Posterior vena cava (tissue), 2 donors: ENCODE measurements at regions not wholly inside any gene's neighbourhood (a gene's known extent, or its start where the extent isn't known, plus 50 kb on each side); places are given as distances from the start of the nearest gene placed in this dataset.
A peak's percentile ranks its signal among the peaks of the same experiment; 100 is the strongest.
"Not testable (repeated sequence)": the region's sequence is repeated elsewhere in the genome, so short reads cannot be mapped to it uniquely, and the experiment has no call there.

Experiments
- DNase-seq: peaks from one replicate; pipeline ENCODE4 v3.0.0-alpha.2; 2020; ENCODE audit warnings: low spot score
- intact Hi-C, 2 donors: fragments of 100-400 bp; cut with DNase I; formaldehyde crosslinking; loops; one replicate each; pipeline versions ENCODE4 v1.14.1 to v1.14.2; 2022 to 2023
- donor health status: DM: yes; HTN: yes; CAD: no.
- donor health status: DM: yes; HTN: yes; CAD: no.

GRCh38 chr18:40357536-40357935 lies 1597.5 kb upstream of the PIK3C3 start:
- intact Hi-C loops = no loop called here
- no peak for DNase-seq

- no peak for DNase-seq
- intact Hi-C loops = no loop called here
Measured at GRCh38 chr18:40356168-40356567, 1598.9 kb upstream of the PIK3C3 start.

- DNase-seq = no peak
- intact Hi-C loops = no loop called here
Measured at GRCh38 chr18:40355726-40356125, 1599.3 kb upstream of the PIK3C3 start.

DNA sequence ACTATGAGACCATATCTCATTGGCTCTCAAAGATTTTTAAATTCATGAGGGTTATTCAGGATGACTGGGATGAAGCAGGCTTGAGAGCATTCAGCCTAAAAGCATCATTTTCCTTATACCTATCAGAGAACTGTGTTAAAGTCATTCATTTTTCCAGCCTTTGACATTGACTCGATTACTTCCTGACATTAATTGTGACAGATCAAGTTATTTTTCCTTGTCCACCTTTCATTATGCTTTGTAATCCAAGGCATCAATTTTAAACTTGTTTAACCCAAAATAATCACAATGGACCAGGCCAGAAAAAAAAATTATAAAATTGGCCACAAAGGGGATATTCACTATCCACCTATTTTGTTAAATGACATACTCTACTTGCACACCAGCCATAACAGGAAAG lies 1606.8 kb upstream of the PIK3C3 start:
- no peak for DNase-seq
- intact Hi-C loops = no loop called here

DNA sequence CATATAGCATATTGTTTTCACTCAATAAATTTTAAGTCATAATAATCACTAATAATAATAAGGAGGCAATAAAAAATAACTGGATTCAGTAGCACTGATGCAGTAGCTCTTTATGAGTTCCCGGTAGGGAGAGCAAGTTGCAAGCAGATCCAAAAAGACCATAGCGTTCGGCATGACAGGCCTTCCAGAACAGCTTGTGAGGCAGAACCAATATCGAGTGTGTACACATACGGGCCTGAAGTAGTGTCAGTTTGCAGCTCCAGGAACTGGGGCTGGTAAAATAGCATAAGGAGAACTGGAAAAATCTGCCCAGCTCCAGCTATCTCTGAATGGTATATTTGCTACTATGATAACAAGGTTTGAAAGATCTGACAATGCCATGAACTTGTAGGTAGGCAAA lies 1607.8 kb upstream of the PIK3C3 start:
- no peak for DNase-seq
- intact Hi-C loops = no loop called here

- intact Hi-C loops = no loop called here
- DNase-seq = no peak
Measured at GRCh38 chr18:40346146-40346545, 1608.9 kb upstream of the PIK3C3 start.

GRCh38 chr18:40341701-40342100 lies 1613.3 kb upstream of the PIK3C3 start:
- no peak for DNase-seq
- intact Hi-C loops = no loop called here

- intact Hi-C loops = no loop called here
- no peak for DNase-seq
Measured at GRCh38 chr18:40338284-40338683, 1616.8 kb upstream of the PIK3C3 start.

DNA sequence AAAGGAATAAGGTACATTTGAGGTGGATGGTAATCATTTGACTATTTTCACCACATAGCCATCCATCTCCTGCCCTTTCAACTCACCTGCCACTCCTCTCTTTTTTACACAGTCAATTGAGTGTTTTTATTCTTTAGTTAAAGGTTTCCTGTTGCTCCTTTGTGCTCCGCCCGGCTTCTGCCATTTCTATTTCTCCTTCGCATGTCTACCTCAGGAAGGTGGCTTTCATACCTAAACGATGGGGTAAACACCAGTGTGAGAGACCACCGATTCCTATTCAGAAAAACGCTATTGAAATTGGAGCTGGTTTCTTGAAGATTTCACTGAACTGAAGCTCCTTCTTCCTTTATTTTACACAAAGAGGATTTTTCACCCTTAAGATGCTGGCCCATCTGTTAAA lies 1628.0 kb upstream of the PIK3C3 start:
- intact Hi-C loops = no loop called here
- DNase-seq = no peak

- DNase-seq = no peak
Measured at GRCh38 chr18:40325988-40326387, 1629.0 kb upstream of the PIK3C3 start.

GRCh38 chr18:40314199-40314598 lies 1640.8 kb upstream of the PIK3C3 start:
- no peak for DNase-seq
- intact Hi-C loops = no loop called here

More at GRCh38 chr18:40325988-40326387, 1629.0 kb upstream of the PIK3C3 start:
- intact Hi-C loops = no loop called here

DNA sequence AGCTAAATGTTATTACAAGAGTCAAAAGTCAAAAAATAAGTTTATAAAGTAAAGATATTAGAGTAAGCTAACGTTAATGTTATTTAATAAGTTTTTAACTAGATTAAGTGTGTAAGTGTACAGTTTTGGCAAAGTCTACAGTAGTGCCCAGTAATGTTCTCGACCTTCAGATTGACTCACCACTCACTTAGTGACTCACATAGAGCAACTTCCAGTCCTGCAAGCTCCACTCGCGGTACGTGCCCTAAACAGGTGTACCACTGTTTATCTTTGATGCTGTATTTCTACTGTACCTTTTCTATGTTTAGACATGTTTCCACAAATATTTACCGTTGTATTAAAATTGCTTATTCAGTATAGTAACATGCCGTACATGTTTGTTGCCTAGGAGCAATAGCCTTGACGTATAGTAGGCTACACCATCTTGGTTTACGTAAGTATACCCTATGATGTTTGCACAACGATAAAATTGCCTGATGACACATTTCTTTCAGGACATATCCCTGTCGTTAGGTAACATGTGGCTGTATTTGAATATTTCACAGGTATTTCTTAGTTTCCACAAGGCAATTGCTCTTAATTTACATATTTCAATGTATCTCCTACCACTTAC lies 1641.9 kb upstream of the PIK3C3 start:
- intact Hi-C loops = no loop called here
- DNase-seq = no peak

- intact Hi-C loops = no loop called here
- no peak for DNase-seq
Measured at GRCh38 chr18:40307627-40308026, 1647.4 kb upstream of the PIK3C3 start.

DNA sequence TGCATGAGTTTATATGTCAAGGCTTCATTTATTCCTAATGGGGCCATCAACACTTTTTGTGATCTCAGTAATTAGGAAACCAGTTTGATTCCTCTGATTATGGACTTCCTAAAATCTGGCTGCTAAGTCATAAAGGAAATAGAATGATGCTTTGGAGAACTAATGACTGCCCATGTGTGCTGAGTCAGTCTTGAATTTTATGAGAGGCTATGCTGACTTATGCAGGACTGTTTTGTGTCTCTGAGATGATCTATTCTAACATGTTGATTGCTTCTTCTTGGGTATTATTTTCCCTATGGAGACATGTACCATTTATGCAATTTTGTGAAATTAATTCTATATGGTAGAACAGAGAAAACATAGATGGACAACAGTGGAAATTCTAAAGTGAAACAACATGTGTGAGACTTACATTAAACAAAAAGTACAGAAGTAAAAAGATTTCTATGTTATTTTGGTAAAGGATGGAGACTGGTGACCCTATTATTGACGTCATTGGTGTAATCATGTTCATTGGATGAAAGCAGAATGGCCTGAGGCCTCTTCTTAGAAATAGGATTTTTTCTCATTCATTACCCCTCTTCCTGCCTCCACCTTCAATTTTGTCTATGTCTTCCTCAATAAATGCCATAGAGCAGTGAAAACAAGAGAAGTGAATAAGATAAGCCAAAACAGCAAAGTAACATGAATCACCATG lies 1658.2 kb upstream of the PIK3C3 start:
- no peak for DNase-seq
- intact Hi-C loops = no loop called here

DNA sequence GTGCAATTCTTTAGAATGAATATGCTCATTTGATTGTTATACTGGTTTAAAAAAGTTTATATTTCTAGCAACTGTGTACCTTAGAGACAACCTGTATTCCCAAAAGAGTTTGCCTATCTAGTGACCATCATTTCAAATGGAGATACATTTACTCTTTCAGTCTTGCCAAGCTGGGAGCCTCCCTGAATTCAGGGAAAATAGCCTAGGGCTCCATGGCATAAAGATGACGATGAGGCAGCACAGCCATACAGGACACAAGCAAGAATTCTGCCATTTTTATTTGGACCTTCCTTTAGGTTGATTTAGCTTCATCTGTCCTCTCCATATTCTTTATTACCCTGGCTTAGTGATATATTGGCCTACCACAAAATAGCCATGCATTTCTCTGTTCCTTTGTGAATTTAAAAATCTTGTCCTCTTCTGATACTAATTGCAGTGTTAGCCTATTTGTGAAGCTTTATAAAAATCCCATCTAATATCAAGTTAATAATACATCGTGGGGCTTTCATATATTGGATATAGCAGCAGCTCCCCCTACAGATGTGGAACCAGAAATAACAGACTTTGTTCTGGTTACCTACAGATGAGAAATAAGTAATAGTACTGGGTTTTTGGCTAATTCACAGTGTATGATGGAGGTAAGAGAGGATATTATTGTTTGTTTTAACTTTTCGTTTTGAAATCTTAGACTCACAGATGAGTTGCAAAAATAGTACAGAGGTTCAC lies 1661.9 kb upstream of the PIK3C3 start:
- intact Hi-C loops = no loop called here
- no peak for DNase-seq

DNA sequence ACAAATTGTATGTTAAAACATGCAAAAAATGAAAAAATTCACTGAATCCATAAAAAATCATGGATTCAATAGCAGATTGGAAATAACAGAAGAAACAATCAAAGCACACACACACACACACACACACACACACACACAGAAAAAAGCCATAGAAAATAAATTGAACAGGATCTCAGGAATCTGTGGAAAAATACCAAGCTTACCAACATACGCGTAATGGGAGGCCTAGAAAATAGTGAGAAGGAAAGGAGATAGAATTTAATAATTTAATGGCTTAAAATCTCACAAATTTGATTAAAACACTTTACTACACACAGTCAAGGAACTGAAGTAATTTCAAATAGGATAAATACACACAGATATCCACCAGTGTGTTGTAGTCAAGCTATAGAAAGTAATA lies 1671.5 kb upstream of the PIK3C3 start:
- intact Hi-C loops = no loop called here
- DNase-seq = no peak

DNA sequence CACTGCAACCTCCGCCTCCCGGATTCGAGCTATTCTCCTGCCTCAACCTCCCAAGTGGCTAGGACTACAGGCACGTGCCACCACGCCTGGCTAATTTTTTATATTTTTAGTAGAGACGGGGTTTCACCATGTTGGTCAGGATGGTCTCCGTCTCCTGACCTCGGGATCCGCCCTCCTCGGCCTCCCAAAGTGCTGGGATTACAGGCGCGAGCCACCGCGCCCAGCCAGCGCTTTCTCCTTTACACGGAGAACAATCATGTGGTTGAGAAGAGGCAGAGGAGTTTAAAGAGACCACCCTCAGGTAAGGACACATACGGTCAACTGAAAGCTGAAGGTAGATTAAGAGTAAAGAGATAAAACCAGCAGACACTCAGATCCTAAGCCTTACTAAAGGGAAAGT lies 1673.7 kb upstream of the PIK3C3 start:
- intact Hi-C loops = not testable (repeated sequence)
- DNase-seq = peak; percentile 68

- intact Hi-C loops = no loop called here
- no peak for DNase-seq
Measured at GRCh38 chr18:40274618-40275196, 1680.3 kb upstream of the PIK3C3 start.

GRCh38 chr18:40272630-40273231 lies 1682.3 kb upstream of the PIK3C3 start:
- intact Hi-C loops = no loop called here
- DNase-seq = no peak
